ENCODE measurements at regions not wholly inside any gene's neighbourhood (a gene's known extent, or its start where the extent isn't known, plus 50 kb on each side); places are given as distances from the start of the nearest gene placed in this dataset.
"Not testable (repeated sequence)": the region's sequence is repeated elsewhere in the genome, so short reads cannot be mapped to it uniquely, and the experiment has no call there.

GRCh38 chr5:173429489-173430150 is 101.4 kb upstream of the STC2 start:
- DNase-seq (ENCODE audit: low read depth in 2 of 2): no peak

- DNase-seq (ENCODE audit: low read depth in 2 of 2): no peak
Measured at GRCh38 chr5:173423452-173424117, 95.4 kb upstream of the STC2 start.

DNA sequence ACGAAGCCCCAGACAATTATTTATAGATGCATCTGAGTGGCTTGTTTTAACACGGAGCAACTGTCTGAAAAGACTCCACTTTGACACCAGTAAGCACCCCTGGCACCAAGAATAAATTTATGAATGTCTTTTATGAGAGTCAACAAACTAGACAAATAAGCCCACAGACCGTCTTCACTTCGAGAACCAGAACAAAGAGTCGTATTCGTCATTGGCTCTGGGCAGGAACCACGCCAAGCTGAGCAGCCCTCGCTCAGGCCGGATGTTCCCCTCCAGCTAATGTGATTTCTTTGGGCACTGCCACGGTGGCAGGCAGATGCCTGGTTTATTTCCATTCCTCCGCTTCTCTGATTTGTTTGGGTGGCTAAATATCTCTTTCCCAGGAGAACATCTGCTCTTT is 91.9 kb upstream of the STC2 start:
- no peak for DNase-seq (ENCODE audit: low read depth in 2 of 2)

GRCh38 chr5:173413471-173413982 is 85.3 kb upstream of the STC2 start:
- no peak for DNase-seq (ENCODE audit: low read depth in 2 of 2)

GRCh38 chr5:173412566-173412965 is 84.4 kb upstream of the STC2 start:
- no peak for DNase-seq (ENCODE audit: low read depth in 2 of 2)

DNA sequence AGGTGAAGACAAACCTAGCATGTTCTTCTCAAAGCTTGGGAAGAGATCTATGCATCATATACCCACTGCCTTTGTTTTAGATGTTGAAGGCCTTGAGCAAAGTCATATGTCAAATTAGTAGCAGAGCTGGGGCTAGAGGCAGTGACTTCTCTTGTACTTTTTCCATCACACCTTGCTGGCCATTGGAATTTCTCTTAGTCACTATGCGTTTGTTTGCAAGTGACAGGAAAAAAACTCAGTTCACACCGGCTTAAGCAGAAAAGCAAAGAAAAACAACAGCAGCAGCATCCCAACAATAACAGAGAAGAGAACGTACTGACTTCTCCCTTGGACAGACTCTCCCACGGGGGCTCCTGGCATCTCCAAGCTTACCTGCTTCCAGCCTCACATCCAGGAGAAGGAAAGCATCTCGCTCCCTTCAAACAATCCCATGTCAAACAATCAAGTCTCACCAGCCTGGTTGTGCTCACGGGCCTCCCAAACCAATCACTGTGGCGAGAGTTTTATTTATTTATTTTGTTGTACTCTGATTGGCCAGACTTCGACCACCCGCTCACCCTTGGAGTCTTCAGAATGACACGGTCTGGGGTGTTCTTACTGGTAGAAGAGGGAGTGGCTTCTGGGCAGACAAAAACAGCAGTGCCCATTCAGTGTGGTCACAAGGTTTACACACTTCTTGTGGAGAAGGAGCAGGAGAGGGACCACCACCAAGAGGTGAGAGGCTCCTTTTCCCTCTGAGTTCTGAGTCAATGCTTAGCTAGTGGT is 83.8 kb upstream of the STC2 start:
- DNase-seq (ENCODE audit: low read depth in 2 of 2): no peak

DNA sequence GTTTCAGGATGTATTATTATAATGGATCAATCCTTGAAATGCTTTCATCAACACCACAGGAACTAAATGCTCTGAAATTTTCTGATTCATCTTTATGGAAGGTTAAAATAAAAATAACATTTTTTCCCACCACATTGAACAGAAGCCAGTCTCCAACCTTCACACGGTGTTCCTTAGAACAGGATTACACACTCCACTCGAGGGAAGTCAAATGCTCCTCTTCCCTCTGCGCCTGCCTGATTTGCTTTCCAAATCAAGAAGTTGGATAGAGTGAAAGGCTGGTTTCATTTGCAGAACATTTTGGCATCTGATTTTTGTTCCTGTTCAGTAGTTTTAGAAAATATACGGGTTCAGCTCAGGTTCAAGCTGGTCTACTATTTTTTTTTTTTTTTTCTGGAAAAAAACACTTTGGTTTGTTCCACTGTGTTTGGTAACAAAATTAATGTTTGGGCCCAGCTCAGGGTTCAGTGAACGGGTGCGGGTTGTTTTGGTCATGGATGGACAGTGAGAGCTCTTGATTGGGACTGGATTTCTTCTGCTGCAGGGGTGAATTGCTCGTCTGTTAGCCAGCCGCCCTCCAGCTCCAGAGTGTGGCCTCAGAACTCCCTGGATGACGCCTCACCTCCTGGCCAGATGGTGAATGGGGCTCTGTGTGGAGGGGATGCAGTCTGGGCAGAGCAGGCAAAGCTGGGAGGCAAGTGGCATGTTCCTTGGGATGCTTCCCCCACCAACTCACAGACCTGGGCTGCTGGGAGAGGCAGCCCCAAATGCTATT is 82.4 kb upstream of the STC2 start:
- DNase-seq (ENCODE audit: low read depth in 2 of 2): no peak

DNA sequence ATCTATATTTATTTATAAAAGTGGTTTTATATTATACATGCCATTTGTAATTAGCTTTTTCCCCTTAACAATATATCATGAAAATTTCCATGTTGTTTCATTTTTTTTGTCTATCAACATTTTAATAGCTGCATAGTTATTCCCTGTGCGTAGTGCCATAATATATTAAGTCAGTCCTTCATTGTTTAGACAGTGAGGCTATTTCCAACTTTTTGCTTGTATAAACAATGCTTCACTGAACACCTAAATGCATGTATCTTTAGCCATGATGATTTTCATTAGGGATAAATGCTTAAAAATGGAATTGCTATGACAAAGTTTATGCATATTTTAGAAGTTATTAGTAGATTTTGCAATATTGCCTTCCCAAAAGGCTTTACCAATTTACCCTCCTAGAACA is 80.7 kb upstream of the STC2 start:
- DNase-seq (ENCODE audit: low read depth in 2 of 2): no peak

DNA sequence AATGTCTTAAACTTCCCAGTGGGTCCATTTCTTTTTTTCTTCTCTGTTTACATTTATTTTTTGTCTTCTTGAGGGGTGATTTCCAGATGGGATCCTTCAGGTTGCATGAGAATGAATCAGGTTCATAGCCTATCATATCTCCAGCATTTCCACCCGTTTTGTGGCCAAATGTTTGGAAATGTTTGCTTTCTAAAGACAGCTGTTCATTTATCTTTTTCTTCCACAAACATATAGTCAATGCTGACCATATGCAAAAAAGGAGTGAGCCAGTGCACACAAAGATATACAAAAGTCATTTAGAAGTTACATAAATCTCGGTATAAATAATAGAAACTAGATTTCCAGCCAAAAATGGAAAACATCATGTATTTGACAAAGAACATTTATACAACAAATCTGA is 71.6 kb upstream of the STC2 start:
- DNase-seq (ENCODE audit: low read depth in 2 of 2): no peak

- DNase-seq (ENCODE audit: low read depth in 2 of 2): no peak
Measured at GRCh38 chr5:173397516-173397915, 69.3 kb upstream of the STC2 start.

DNA sequence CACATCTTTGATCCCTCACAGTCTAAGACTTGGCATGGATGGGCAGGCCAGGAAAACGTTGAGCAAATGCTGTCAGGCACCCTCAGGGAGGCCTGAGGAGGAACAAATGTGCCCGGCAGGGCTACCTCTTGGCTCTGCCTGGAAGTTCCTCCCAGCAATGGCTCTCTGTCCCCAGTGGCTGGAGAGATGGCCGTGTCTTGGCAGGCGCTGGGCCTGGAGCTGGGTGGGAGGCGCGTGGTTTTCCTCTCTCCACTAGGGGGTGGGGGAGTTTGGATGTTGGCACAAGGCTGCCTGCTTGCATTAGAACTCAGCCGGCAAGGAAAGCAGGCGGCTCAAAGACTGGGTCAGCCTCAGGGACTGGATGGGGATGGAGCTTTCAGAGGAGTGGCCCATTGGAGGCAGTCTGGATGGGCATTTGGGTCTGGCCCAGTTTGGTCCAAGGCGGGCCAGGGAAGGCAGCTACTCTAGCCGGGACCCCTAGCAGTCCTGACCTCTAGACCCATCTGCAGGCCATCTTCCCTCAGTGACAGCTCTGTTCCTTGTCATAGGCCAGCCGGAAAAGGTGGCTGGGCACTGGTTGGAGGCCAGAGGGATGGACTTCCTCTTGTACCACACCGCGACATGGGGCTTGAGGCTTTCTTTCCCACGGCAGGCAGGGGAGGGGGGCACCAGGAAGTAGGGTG is 68.2 kb upstream of the STC2 start:
- DNase-seq (ENCODE audit: low read depth in 2 of 2): no peak

DNA sequence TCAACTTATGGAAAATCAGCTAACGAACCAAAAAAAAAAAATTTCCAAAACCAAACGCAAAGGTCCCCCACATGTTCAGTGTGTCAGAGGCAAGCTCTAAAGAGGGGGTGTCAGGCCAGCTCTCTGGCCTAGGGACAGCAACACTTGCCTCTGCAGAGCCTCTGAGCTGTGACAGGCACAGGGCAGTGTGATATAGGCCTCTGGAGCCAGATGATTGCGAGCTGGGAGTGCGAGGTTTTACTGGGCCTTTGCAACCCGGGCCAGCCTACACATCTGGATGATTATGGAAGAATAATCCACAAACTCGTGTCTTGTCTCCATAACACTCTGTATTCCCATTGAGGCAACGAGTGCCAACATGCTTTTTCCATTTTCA is 67.7 kb upstream of the STC2 start:
- no peak for DNase-seq (ENCODE audit: low read depth in 2 of 2)

DNA sequence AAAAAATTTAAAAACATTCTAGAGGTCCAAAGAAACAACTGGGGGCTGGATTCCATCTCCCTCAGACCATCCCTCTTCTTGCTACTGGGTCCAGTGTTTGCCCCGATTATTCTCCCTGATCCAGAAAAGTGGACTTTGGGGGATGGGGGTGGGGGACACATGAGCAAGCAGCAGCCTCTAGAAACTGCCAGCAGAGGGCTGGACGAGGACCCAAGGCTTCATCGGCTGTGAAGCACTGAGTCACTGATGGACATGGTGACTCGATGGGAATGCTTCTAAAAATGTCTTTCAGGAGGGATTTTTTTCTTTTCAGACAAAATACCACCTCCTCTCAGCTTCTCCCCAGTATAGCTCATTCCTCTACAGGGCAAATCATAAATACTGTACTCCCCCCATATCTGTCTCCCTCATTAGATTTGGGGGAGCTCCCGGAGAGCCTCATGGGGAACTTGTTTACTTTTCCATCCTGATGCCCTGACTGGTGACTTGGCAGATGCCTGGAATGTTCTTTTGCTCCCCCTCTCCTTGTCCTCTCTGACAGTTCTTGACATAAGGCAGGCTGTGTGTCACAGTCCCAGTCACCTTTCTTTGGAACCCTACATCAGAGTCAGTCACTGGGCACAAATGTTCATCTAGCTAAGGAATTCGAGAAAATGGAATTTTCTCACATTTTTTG is 67.2 kb upstream of the STC2 start:
- peak; percentile 17 for DNase-seq (ENCODE audit: low read depth in 2 of 2)

DNA sequence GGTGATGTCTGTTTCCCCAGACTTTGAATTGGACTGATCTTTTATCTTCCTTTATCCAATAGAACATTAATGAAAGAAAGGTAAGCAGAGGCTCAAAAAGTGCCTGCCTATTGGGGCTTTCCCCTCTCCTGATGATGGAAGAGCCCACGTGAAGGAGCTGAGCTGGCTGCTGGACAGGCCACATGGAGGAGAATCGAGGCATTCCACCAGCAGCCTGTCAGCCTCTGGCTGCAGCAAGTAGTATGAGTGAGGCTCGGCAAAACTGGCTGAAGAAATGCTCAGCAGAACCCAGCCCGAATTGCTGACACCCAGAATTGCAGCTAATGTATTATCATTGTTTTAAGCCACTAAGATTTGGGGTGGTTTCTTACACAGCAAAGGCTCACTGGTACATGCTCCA is 66.5 kb upstream of the STC2 start:
- DNase-seq (ENCODE audit: low read depth in 2 of 2): no peak

- DNase-seq (ENCODE audit: low read depth in 2 of 2): no peak
Measured at GRCh38 chr5:173392172-173392571, 64.0 kb upstream of the STC2 start.

- no peak for DNase-seq (ENCODE audit: low read depth in 2 of 2)
Measured at GRCh38 chr5:173391031-173391430, 62.8 kb upstream of the STC2 start.

GRCh38 chr5:173387293-173387692 is 59.1 kb upstream of the STC2 start:
- DNase-seq (ENCODE audit: low read depth in 2 of 2): not testable (repeated sequence)

DNA sequence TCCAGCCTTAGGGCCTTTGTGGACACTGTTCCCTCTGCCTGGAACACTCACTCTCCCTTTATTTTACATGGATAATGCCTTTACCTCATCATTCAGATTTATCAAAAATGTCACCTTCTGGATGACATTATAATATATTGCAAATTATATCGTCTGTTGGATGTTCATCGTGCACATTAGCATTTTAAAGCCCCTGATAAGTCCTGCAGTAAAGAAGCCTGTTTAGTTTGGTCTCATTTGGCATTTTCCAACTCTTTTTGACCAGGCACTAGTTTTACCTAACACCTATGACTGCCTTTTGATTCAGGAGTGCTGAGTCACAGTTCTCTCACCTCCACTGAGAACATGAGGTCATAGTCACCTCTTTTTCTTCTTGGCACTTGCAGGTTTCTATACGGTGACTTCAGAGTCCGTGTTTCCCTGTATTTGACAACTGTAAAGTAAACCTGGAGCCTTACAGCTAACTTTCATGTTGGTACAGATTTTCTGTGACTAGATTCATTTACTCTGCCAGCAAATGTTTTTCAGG is 57.7 kb upstream of the STC2 start:
- DNase-seq (ENCODE audit: low read depth in 2 of 2): no peak

GRCh38 chr5:173383711-173384110 is 55.5 kb upstream of the STC2 start:
- peak in 1 of 2 experiments; percentile 2 for DNase-seq (ENCODE audit: low read depth in 2 of 2)

- no peak for DNase-seq (ENCODE audit: low read depth in 2 of 2)
Measured at GRCh38 chr5:173378727-173379126, 50.5 kb upstream of the STC2 start.
